ENCODE measurements at regions not wholly inside any gene's neighbourhood (a gene's known extent, or its start where the extent isn't known, plus 50 kb on each side); places are given as distances from the start of the nearest gene placed in this dataset.

DNA sequence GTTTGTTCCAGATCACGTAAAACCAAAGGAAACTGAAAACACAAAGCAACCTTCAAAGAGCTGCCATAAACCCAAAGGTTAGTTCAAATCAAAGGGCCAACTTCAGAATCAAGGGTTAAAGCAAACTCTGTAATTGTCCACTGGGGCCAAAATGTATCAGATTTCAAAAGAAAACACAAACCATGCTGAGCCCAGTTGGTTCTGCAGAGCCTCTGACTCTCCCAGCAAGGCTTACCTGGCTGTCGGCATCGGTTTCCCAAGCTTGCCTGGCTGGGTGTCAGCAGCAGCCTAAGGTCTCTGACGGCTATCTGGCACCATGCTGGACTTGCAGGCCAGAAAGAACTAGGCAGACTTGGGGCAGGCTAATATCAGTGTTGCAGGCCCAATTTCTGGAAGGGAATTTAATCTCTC, 125.3 kb downstream of the DAD1 start (continued):
- TF ChIP-seq, protein P1, sequence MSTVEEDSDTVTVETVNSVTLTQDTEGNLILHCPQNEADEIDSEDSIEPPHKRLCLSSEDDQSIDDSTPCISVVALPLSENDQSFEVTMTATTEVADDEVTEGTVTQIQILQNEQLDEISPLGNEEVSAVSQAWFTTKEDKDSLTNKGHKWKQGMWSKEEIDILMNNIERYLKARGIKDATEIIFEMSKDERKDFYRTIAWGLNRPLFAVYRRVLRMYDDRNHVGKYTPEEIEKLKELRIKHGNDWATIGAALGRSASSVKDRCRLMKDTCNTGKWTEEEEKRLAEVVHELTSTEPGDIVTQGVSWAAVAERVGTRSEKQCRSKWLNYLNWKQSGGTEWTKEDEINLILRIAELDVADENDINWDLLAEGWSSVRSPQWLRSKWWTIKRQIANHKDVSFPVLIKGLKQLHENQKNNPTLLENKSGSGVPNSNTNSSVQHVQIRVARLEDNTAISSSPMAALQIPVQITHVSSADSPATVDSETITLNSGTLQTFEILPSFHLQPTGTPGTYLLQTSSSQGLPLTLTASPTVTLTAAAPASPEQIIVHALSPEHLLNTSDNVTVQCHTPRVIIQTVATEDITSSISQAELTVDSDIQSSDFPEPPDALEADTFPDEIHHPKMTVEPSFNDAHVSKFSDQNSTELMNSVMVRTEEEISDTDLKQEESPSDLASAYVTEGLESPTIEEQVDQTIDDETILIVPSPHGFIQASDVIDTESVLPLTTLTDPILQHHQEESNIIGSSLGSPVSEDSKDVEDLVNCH (CRISPR knock-in tag; IDR thresholded peaks at IDR 0.05) = no peak
- TF ChIP-seq ZNF460 (CRISPR knock-in tag; IDR thresholded peaks at IDR 0.05; ENCODE audit: borderline replicate concordance) = no peak
- no peak for TF ChIP-seq ZNF337 (CRISPR knock-in tag; IDR thresholded peaks at IDR 0.05; ENCODE audit: borderline replicate concordance, low read depth)
- TF ChIP-seq, protein P2, sequence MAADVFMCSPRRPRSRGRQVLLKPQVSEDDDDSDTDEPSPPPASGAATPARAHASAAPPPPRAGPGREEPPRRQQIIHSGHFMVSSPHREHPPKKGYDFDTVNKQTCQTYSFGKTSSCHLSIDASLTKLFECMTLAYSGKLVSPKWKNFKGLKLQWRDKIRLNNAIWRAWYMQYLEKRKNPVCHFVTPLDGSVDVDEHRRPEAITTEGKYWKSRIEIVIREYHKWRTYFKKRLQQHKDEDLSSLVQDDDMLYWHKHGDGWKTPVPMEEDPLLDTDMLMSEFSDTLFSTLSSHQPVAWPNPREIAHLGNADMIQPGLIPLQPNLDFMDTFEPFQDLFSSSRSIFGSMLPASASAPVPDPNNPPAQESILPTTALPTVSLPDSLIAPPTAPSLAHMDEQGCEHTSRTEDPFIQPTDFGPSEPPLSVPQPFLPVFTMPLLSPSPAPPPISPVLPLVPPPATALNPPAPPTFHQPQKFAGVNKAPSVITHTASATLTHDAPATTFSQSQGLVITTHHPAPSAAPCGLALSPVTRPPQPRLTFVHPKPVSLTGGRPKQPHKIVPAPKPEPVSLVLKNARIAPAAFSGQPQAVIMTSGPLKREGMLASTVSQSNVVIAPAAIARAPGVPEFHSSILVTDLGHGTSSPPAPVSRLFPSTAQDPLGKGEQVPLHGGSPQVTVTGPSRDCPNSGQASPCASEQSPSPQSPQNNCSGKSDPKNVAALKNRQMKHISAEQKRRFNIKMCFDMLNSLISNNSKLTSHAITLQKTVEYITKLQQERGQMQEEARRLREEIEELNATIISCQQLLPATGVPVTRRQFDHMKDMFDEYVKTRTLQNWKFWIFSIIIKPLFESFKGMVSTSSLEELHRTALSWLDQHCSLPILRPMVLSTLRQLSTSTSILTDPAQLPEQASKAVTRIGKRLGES (CRISPR knock-in tag; IDR thresholded peaks at IDR 0.05; ENCODE audit: borderline replicate concordance) = no peak
- TF ChIP-seq SKI (IDR thresholded peaks at IDR 0.05; ENCODE audit: partially characterized antibody) = no peak
- peak; percentile 40; the same call in 1 of the 2 replicates for TF ChIP-seq HNF4A (CRISPR knock-in tag; IDR thresholded peaks at IDR 0.05)
- no peak for TF ChIP-seq ZNF557 (CRISPR knock-in tag; IDR thresholded peaks at IDR 0.05)
- no peak for TF ChIP-seq HOXA9 (CRISPR knock-in tag; IDR thresholded peaks at IDR 0.05; ENCODE audit: borderline replicate concordance)
- TF ChIP-seq ZNF629 (CRISPR knock-in tag; conservative IDR thresholded peaks at IDR 0.05) = no peak
- no peak for TF ChIP-seq ZNF569 (CRISPR knock-in tag; IDR thresholded peaks at IDR 0.05; ENCODE audit: borderline replicate concordance)
- TF ChIP-seq, protein P3, sequence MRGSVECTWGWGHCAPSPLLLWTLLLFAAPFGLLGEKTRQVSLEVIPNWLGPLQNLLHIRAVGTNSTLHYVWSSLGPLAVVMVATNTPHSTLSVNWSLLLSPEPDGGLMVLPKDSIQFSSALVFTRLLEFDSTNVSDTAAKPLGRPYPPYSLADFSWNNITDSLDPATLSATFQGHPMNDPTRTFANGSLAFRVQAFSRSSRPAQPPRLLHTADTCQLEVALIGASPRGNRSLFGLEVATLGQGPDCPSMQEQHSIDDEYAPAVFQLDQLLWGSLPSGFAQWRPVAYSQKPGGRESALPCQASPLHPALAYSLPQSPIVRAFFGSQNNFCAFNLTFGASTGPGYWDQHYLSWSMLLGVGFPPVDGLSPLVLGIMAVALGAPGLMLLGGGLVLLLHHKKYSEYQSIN (CRISPR knock-in tag; IDR thresholded peaks at IDR 0.05; ENCODE audit: borderline replicate concordance) = no peak
- 0 out of 2 replicates have a peak, but pooled peaks have one; percentile 43 for TF ChIP-seq ZNF34 (CRISPR knock-in tag; IDR thresholded peaks at IDR 0.05; ENCODE audit: borderline replicate concordance)
- TF ChIP-seq TAF15 (IDR thresholded peaks at IDR 0.05; ENCODE audit: low read depth, low read length, poor library complexity, severe bottlenecking) = no peak
- TF ChIP-seq KLF12 (CRISPR knock-in tag; IDR thresholded peaks at IDR 0.05; ENCODE audit: borderline replicate concordance) = no peak
- no peak for TF ChIP-seq MXD4 (CRISPR knock-in tag; IDR thresholded peaks at IDR 0.05)
- TF ChIP-seq, protein P4, sequence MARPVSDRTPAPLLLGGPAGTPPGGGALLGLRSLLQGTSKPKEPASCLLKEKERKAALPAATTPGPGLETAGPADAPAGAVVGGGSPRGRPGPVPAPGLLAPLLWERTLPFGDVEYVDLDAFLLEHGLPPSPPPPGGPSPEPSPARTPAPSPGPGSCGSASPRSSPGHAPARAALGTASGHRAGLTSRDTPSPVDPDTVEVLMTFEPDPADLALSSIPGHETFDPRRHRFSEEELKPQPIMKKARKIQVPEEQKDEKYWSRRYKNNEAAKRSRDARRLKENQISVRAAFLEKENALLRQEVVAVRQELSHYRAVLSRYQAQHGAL (CRISPR knock-in tag; IDR thresholded peaks at IDR 0.05; ENCODE audit: not compliant biosample characterization) = no peak
- TF ChIP-seq, protein P5, sequence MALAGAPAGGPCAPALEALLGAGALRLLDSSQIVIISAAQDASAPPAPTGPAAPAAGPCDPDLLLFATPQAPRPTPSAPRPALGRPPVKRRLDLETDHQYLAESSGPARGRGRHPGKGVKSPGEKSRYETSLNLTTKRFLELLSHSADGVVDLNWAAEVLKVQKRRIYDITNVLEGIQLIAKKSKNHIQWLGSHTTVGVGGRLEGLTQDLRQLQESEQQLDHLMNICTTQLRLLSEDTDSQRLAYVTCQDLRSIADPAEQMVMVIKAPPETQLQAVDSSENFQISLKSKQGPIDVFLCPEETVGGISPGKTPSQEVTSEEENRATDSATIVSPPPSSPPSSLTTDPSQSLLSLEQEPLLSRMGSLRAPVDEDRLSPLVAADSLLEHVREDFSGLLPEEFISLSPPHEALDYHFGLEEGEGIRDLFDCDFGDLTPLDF (CRISPR knock-in tag; IDR thresholded peaks at IDR 0.05) = no peak
- no peak for TF ChIP-seq HDAC1 (CRISPR knock-in tag; IDR thresholded peaks at IDR 0.05)
- no peak for TF ChIP-seq ZBTB3 (CRISPR knock-in tag; IDR thresholded peaks at IDR 0.05; ENCODE audit: borderline replicate concordance, low read depth)
- no peak for TF ChIP-seq ZNF562 (CRISPR knock-in tag; IDR thresholded peaks at IDR 0.05; ENCODE audit: borderline replicate concordance)

Data from HepG2 (cell line).